HepG2 (cell line): ENCODE measurements at regions not wholly inside any gene's neighbourhood (a gene's known extent, or its start where the extent isn't known, plus 50 kb on each side); places are given as distances from the start of the nearest gene placed in this dataset.

ENCODE experiments used
- HDAC6 ChIP-seq: fragments of 200-600 bp; sonication (generic); IDR thresholded peaks from 2 replicates; pipeline ENCODE4 v1.7.0; 2017; ENCODE audit warnings: mild to moderate bottlenecking, antibody characterized with exemption, low read length, low read depth
- NFYB ChIP-seq: sonication (generic); formaldehyde crosslinking; IDR thresholded peaks from 2 replicates; pipeline ENCODE4 v1.4.0; 2020; ENCODE audit warnings: missing genetic modification reagents
- PATZ1 ChIP-seq: sonication (generic); formaldehyde crosslinking; IDR thresholded peaks from 2 replicates; pipeline ENCODE4 v1.4.0; 2020; ENCODE audit warnings: missing genetic modification reagents
- SP140L ChIP-seq: sonication (generic); formaldehyde crosslinking; IDR thresholded peaks from 2 replicates; pipeline ENCODE4 v1.4.0; 2020; ENCODE audit warnings: missing genetic modification reagents, borderline replicate concordance
- ZNF350 ChIP-seq: sonication (generic); formaldehyde crosslinking; IDR thresholded peaks from 2 replicates; pipeline ENCODE4 v1.4.0; 2020; ENCODE audit warnings: mild to moderate bottlenecking, low read depth, missing genetic modification reagents, borderline replicate concordance
- ZZZ3 ChIP-seq: sonication (generic); formaldehyde crosslinking; IDR thresholded peaks from 2 replicates; pipeline ENCODE4 v1.4.0; 2020; ENCODE audit warnings: missing genetic modification reagents, mild to moderate bottlenecking, borderline replicate concordance
- TF ChIP-seq, protein P1 (sequence below): sonication (generic); formaldehyde crosslinking; IDR thresholded peaks from 2 replicates; pipeline ENCODE4 v1.8.1; 2023; ENCODE audit warnings: mild to moderate bottlenecking, inconsistent platforms, moderate library complexity, missing genetic modification reagents, borderline replicate concordance
- TF ChIP-seq, protein P2 (sequence below): IDR thresholded peaks from 2 replicates; pipeline ENCODE4 v1.6.1; 2016

DNA sequence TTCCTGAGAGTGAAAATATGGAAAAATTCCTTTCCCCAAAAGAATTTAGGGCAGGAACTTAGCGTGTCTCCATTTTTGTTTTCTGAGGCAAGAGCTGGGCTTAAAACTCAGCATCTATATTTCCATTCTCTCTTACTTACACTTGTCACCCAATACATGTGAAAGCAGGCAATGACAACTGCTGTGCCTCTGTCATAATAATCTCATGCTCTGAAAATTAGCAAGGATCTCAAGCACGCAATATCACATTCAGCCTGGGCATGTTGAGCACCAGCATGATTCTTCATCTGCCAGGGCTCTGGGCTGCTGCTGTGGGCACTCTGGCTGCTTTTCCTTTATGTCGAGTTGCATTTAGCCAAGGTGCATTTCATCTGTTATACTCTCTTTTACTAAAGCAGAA, 255.5 kb downstream of the SNX10 start:
- TF ChIP-seq ZZZ3 (CRISPR knock-in tag): no peak
- no peak for TF ChIP-seq NFYB (CRISPR knock-in tag)
- no peak for TF ChIP-seq SP140L (CRISPR knock-in tag)
- TF ChIP-seq, protein P1, sequence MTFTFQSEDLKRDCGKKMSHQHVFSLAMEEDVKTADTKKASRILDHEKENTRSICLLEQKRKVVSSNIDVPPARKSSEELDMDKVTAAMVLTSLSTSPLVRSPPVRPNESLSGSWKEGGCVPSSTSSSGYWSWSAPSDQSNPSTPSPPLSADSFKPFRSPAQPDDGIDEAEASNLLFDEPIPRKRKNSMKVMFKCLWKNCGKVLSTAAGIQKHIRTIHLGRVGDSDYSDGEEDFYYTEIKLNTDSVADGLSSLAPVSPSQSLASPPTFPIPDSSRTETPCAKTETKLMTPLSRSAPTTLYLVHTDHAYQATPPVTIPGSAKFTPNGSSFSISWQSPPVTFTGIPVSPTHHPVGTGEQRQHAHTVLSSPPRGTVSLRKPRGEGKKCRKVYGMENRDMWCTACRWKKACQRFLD (CRISPR knock-in tag): no peak
- TF ChIP-seq, protein P2, sequence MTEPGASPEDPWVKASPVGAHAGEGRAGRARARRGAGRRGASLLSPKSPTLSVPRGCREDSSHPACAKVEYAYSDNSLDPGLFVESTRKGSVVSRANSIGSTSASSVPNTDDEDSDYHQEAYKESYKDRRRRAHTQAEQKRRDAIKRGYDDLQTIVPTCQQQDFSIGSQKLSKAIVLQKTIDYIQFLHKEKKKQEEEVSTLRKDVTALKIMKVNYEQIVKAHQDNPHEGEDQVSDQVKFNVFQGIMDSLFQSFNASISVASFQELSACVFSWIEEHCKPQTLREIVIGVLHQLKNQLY (CRISPR knock-in tag): no peak
- TF ChIP-seq HDAC6: no peak
- no peak for TF ChIP-seq PATZ1 (CRISPR knock-in tag)
- no peak for TF ChIP-seq ZNF350 (CRISPR knock-in tag)
